Renal cortex interstitium (tissue), 11 donors: ENCODE measurements at regions not wholly inside any gene's neighbourhood (a gene's known extent, or its start where the extent isn't known, plus 50 kb on each side); places are given as distances from the start of the nearest gene placed in this dataset.

Experiments
- DNase-seq, 11 donors: peaks; one replicate each; pipeline ENCODE4 v3.0.0-alpha.2; 2013; ENCODE audit warnings: low read depth in 9 of 11, low spot score in 4 of 11; ENCODE audit errors: extremely low read depth in 1 of 11

GRCh38 chr11:57097149-57097548 is 84.6 kb upstream of the LRRC55 start:
- DNase-seq: no peak

GRCh38 chr11:57098191-57098590 is 83.6 kb upstream of the LRRC55 start:
- no peak for DNase-seq

- DNase-seq: peak in 4 of 11 donors; percentile 4 to 32 (median 21)
Measured at GRCh38 chr11:57100638-57101331, 81.0 kb upstream of the LRRC55 start.

GRCh38 chr11:57103899-57104605 is 77.7 kb upstream of the LRRC55 start:
- no peak for DNase-seq

- DNase-seq: no peak
Measured at GRCh38 chr11:57109331-57109730, 72.4 kb upstream of the LRRC55 start.

- DNase-seq: no peak
Measured at GRCh38 chr11:57111619-57112018, 70.1 kb upstream of the LRRC55 start.

- DNase-seq: no peak
Measured at GRCh38 chr11:57116654-57117053, 65.1 kb upstream of the LRRC55 start.

GRCh38 chr11:57120192-57120965 is 61.4 kb upstream of the LRRC55 start:
- DNase-seq: no peak

- no peak for DNase-seq
Measured at GRCh38 chr11:57121996-57122395, 59.8 kb upstream of the LRRC55 start.

GRCh38 chr11:57123590-57123989 is 58.2 kb upstream of the LRRC55 start:
- no peak for DNase-seq

GRCh38 chr11:57124505-57124904 is 57.2 kb upstream of the LRRC55 start:
- DNase-seq: no peak

- DNase-seq: no peak
Measured at GRCh38 chr11:57124917-57125316, 56.8 kb upstream of the LRRC55 start.

GRCh38 chr11:57126766-57127400 is 54.9 kb upstream of the LRRC55 start:
- no peak for DNase-seq

- peak in 2 of 11 donors; percentile 19 to 25 for DNase-seq
Measured at GRCh38 chr11:57131080-57131790, 50.5 kb upstream of the LRRC55 start.
